CD4-positive, alpha-beta T cell (primary cell): ENCODE measurements at regions not wholly inside any gene's neighbourhood (a gene's known extent, or its start where the extent isn't known, plus 50 kb on each side); places are given as distances from the start of the nearest gene placed in this dataset.

ENCODE experiments used
- ATAC-seq: fragments of 200-7000 bp; cut with Tn5 transposase; one replicate; pipeline ENCODE4 v1.10.0; 2022; ENCODE audit warnings: mild to moderate bottlenecking; ENCODE audit not compliant: poor library complexity
- CTCF ChIA-PET: fragments of 350-600 bp; sonication (Branson Sonifier 250); formaldehyde crosslinking; loops from one replicate; lab custom pipeline; 2021; ENCODE audit warnings: antibody characterized with exemption, inconsistent platforms; lab: Charles Lee
- POLR2A ChIA-PET: fragments of 350-600 bp; sonication (Branson Sonifier 250); formaldehyde crosslinking; loops from one replicate; lab custom pipeline; 2021; ENCODE audit warnings: antibody characterized with exemption, inconsistent platforms; lab: Charles Lee
- DNase-seq, 14 experiments: peaks; one replicate each; pipeline ENCODE4 v3.0.0-alpha.2; 2013 to 2020; ENCODE audit warnings: mixed read lengths in 2 of 14
- H3K27ac ChIP-seq, 2 donors: one replicate each; pipeline versions ENCODE4 v1.5.1 to v1.7.0; 2013; ENCODE audit warnings: low read length in 2 of 2, low read depth in 1 of 2, mild to moderate bottlenecking in 1 of 2
- H3K27me3 ChIP-seq, 2 experiments: 1 replicate in 1 of 2; 2 replicates in 1 of 2; pipeline versions ENCODE4 v1.6.1 to v1.7.0; 2013; ENCODE audit warnings: low read length in 2 of 2, control low read depth in 1 of 2, mild to moderate bottlenecking in 1 of 2, moderate library complexity in 1 of 2; ENCODE audit not compliant: insufficient read depth in 2 of 2, control insufficient read depth in 1 of 2
- H3K36me3 ChIP-seq: one replicate; pipeline ENCODE4 v1.6.1; 2013; ENCODE audit warnings: low read length, control low read depth; ENCODE audit not compliant: insufficient read depth
- H3K4me1 ChIP-seq: one replicate; pipeline ENCODE4 v1.6.1; 2013; ENCODE audit warnings: low read length, control low read depth; ENCODE audit not compliant: insufficient read depth
- H3K4me3 ChIP-seq: one replicate; pipeline ENCODE4 v1.5.1; 2013; ENCODE audit warnings: mild to moderate bottlenecking, low read length, moderate library complexity
- H3K9me3 ChIP-seq, 2 experiments: 1 replicate in 1 of 2; 2 replicates in 1 of 2; pipeline versions ENCODE4 v1.6.1 to v1.7.0; 2013; ENCODE audit warnings: low read length in 2 of 2, mild to moderate bottlenecking in 2 of 2, control low read depth in 1 of 2, moderate library complexity in 1 of 2; ENCODE audit not compliant: control insufficient read depth in 1 of 2, insufficient read depth in 1 of 2
- H3K27ac Mint-ChIP-seq: one replicate; pipeline ENCODE4 v1.8.0; 2020; ENCODE audit warnings: mixed read lengths
- H3K27me3 Mint-ChIP-seq: one replicate; pipeline ENCODE4 v1.8.0; 2021; ENCODE audit warnings: mixed read lengths
- H3K36me3 Mint-ChIP-seq: one replicate; pipeline ENCODE4 v1.8.0; 2021; ENCODE audit warnings: low read depth, mixed read lengths
- H3K4me1 Mint-ChIP-seq: one replicate; pipeline ENCODE4 v1.8.0; 2021; ENCODE audit warnings: low read depth, mixed read lengths
- H3K4me3 Mint-ChIP-seq: one replicate; pipeline ENCODE4 v1.8.0; 2020; ENCODE audit warnings: mild to moderate bottlenecking, mixed read lengths
- H3K9me3 Mint-ChIP-seq: one replicate; pipeline ENCODE4 v1.8.0; 2020; ENCODE audit warnings: mixed read lengths
- CTCF ChIP-seq: fragments of 200-600 bp; IDR thresholded peaks from one replicate; pipeline ENCODE4 v1.8.0; 2022; ENCODE audit warnings: antibody characterized with exemption, mild to moderate bottlenecking
- intact Hi-C, 2 experiments: fragments of 100-400 bp; cut with DNase I in 1 of 2; cut with micrococcal nuclease in 1 of 2; formaldehyde crosslinking; loops; one replicate each; pipeline versions ENCODE4 v1.15.1 to v1.9.0; 2023 to 2025; cut with DNase I, micrococcal nuclease

DNA sequence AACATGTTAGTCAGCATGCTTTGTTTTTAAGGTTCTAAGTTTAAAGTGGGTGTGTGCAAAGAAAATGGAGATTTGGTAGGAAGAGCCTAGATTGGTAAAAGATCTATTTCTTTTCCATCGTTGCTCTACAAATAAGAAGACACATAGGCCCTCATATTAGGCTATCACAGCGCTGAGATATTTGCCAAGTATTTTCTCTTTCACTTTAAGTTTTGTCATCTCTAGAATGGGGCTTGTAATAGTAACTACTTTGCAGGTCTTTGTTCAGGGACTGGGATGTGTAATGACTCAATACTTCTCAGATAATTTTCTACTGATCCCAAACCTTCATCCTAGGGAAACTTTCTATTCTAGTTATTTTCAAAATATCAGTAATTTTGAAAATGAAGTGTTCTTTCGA is 917.7 kb upstream of the SLC10A2 start:
- H3K4me3 ChIP-seq = no peak overlapping the region
- Mint-ChIP-seq H3K4me1 (no peaks in the 10 kb centered on the region), H3K27me3 (no peaks in the 10 kb centered on the region), H3K36me3 (no peaks in the 10 kb centered on the region), H3K9me3 (peaks cover 5% of the 10 kb centered on the region), H3K27ac (no peak overlapping the region), H3K4me3 (no peak overlapping the region)
- no peaks in the 10 kb centered on the region for H3K36me3 ChIP-seq
- H3K27me3 ChIP-seq = no peaks in the 10 kb centered on the region
- ATAC-seq (no peak), DNase-seq (no peak)
- ChIA-PET POLR2A (no interaction called here), CTCF (no interaction called here)
- H3K9me3 ChIP-seq = peaks cover 0 to 3% of the 10 kb centered on the region in 2 experiments
- no peaks in the 10 kb centered on the region for H3K4me1 ChIP-seq
- no peak for TF ChIP-seq CTCF
- H3K27ac ChIP-seq = no peak overlapping the region
- intact Hi-C loops = no loop called here

DNA sequence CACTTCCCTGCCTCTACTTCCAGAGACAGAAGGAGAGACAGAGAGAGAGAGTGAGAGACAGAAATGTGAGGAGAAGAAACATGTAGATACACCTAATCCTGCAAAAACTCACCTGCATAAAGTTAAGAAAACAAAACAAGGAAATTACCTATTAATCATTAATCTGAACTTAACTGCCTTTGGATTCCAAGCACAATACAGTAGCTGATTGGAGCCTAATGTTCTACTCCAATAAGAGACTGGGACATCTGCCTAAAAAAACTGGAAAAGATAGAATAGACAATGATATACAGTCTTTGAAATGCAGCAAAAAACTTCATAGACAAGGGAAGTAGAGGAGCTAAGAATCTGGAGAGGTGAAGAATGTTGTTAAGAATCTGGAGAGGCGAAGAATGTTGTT is 910.2 kb upstream of the SLC10A2 start:
- intact Hi-C loops = no loop called here
- Histone ChIP-seq H3K4me3 (no peak overlapping the region), H3K27me3 (no peaks in the 10 kb centered on the region), H3K9me3 (peaks cover 8 to 12% of the 10 kb centered on the region in 2 experiments), H3K36me3 (no peaks in the 10 kb centered on the region), H3K27ac (no peak overlapping the region), H3K4me1 (no peaks in the 10 kb centered on the region)
- Mint-ChIP-seq H3K27me3 (no peaks in the 10 kb centered on the region), H3K36me3 (no peaks in the 10 kb centered on the region), H3K9me3 (peaks cover 2% of the 10 kb centered on the region), H3K4me3 (no peak overlapping the region), H3K27ac (no peak overlapping the region), H3K4me1 (no peaks in the 10 kb centered on the region)
- no peak for TF ChIP-seq CTCF
- CTCF ChIA-PET = no interaction called here
- no peak for DNase-seq
- ATAC-seq = no peak
- POLR2A ChIA-PET = no interaction called here

DNA sequence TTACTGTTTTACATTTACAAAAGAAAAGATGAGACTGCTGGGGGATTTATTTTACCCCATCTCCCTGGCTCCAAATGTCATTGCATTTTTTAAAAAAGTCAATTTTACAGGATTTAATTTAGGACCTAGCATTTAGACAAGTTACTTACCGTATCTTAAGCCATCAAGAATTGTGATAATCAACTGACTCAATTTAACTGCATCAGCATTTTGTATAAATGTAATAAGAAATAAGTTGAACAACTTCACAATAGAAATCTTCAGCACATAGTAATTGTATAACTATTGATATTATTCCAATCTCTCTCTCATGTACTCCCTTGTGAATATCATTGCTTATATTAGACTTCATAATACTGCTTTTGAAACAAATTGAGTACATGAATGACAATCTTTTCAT is 907.5 kb upstream of the SLC10A2 start:
- Histone ChIP-seq H3K4me1 (no peaks in the 10 kb centered on the region), H3K9me3 (peaks cover 8 to 15% of the 10 kb centered on the region in 2 experiments), H3K27me3 (no peaks in the 10 kb centered on the region), H3K4me3 (no peak overlapping the region), H3K36me3 (no peaks in the 10 kb centered on the region), H3K27ac (no peak overlapping the region)
- TF ChIP-seq CTCF = no peak
- no peak overlapping the region for H3K4me3 Mint-ChIP-seq
- DNase-seq (no peak), ATAC-seq (no peak)
- H3K27ac Mint-ChIP-seq = no peak overlapping the region
- no peaks in the 10 kb centered on the region for H3K36me3 Mint-ChIP-seq
- H3K9me3 Mint-ChIP-seq = peaks cover 2% of the 10 kb centered on the region
- ChIA-PET CTCF (no interaction called here), POLR2A (no interaction called here)
- no peaks in the 10 kb centered on the region for H3K27me3 Mint-ChIP-seq
- H3K4me1 Mint-ChIP-seq = no peaks in the 10 kb centered on the region
- intact Hi-C loops = no loop called here
